Amygdala (tissue), 56 donors: ENCODE measurements at regions not wholly inside any gene's neighbourhood (a gene's known extent, or its start where the extent isn't known, plus 50 kb on each side); places are given as distances from the start of the nearest gene placed in this dataset.

Experiments used
- DNase-seq, 56 donors: peaks; one replicate each; lab custom pipeline; 2025; lab: John Stamatoyannopoulos, UW

- DNase-seq = no peak
Observed at GRCh38 chrX:45718676-45719075, 518.0 kb upstream of the DIPK2B start.

- no peak for DNase-seq
Observed at GRCh38 chrX:45716750-45717149, 516.1 kb upstream of the DIPK2B start.

- no peak for DNase-seq
Observed at GRCh38 chrX:45715748-45716147, 515.1 kb upstream of the DIPK2B start.

- DNase-seq = no peak
Observed at GRCh38 chrX:45714866-45715265, 514.2 kb upstream of the DIPK2B start.

GRCh38 chrX:45712067-45712466 is 511.4 kb upstream of the DIPK2B start:
- no peak for DNase-seq

GRCh38 chrX:45711231-45711630 is 510.6 kb upstream of the DIPK2B start:
- no peak for DNase-seq

- DNase-seq = no peak
Observed at GRCh38 chrX:45710081-45710801, 509.6 kb upstream of the DIPK2B start.

- DNase-seq = no peak
Observed at GRCh38 chrX:45709381-45709780, 508.7 kb upstream of the DIPK2B start.

- no peak for DNase-seq
Observed at GRCh38 chrX:45699158-45699557, 498.5 kb upstream of the DIPK2B start.

GRCh38 chrX:45697591-45697990 is 496.9 kb upstream of the DIPK2B start:
- DNase-seq = no peak

- DNase-seq = no peak
Observed at GRCh38 chrX:45696736-45697135, 496.1 kb upstream of the DIPK2B start.

- no peak for DNase-seq
Observed at GRCh38 chrX:45689971-45690370, 489.3 kb upstream of the DIPK2B start.

- no peak for DNase-seq
Observed at GRCh38 chrX:45683914-45684313, 483.2 kb upstream of the DIPK2B start.

- DNase-seq = no peak
Observed at GRCh38 chrX:45681891-45682290, 481.2 kb upstream of the DIPK2B start.

- no peak for DNase-seq
Observed at GRCh38 chrX:45669715-45670340, 469.2 kb upstream of the DIPK2B start.

GRCh38 chrX:45668686-45669443 is 468.2 kb upstream of the DIPK2B start:
- DNase-seq = no peak

- no peak for DNase-seq
Observed at GRCh38 chrX:45667666-45668065, 467.0 kb upstream of the DIPK2B start.

GRCh38 chrX:45664727-45665290 is 464.1 kb upstream of the DIPK2B start:
- no peak for DNase-seq

GRCh38 chrX:45660477-45660876 is 459.8 kb upstream of the DIPK2B start:
- DNase-seq = no peak

GRCh38 chrX:45633419-45633818 is 432.7 kb upstream of the DIPK2B start:
- DNase-seq = no peak

- DNase-seq = no peak
Observed at GRCh38 chrX:45632506-45632905, 431.8 kb upstream of the DIPK2B start.
